GM12878 (cell line): ENCODE measurements at regions not wholly inside any gene's neighbourhood (a gene's known extent, or its start where the extent isn't known, plus 50 kb on each side); places are given as distances from the start of the nearest gene placed in this dataset.
"Not testable (repeated sequence)": the region's sequence is repeated elsewhere in the genome, so short reads cannot be mapped to it uniquely, and the experiment has no call there.

Experiments used
- POLR2A ChIP-seq: IDR thresholded peaks from 2 replicates; pipeline ENCODE4 v1.6.1; 2011; ENCODE audit warnings: low read depth, mild to moderate bottlenecking, low read length
- SIN3A ChIP-seq: IDR thresholded peaks from 2 replicates; pipeline ENCODE4 v1.6.1; 2012; ENCODE audit warnings: low read depth, low read length, improper control_type of control experiment
- TARDBP ChIP-seq: IDR thresholded peaks from 2 replicates; pipeline ENCODE4 v1.6.1; 2016; ENCODE audit warnings: borderline replicate concordance
- TF ChIP-seq, protein P1 (sequence below), 3 experiments: IDR thresholded peaks in 2 of 3; conservative IDR thresholded peaks in 1 of 3; 2 replicates each; pipeline ENCODE4 v1.5.1; 2011; ENCODE audit warnings: low read depth in 3 of 3, low read length in 3 of 3, mild to moderate bottlenecking in 3 of 3, control low read depth in 2 of 3, moderate library complexity in 2 of 3, inconsistent platforms in 1 of 3, mixed read lengths in 1 of 3; ENCODE audit not compliant: control insufficient read depth in 2 of 3, insufficient read depth in 1 of 3; ENCODE audit errors: extremely low read depth in 1 of 3
- TF ChIP-seq, protein P2 (sequence below): fragments of 450-650 bp; IDR thresholded peaks from 2 replicates; pipeline ENCODE4 v1.6.1; 2018; ENCODE audit warnings: borderline replicate concordance, mild to moderate bottlenecking; ENCODE audit not compliant: partially characterized antibody

DNA sequence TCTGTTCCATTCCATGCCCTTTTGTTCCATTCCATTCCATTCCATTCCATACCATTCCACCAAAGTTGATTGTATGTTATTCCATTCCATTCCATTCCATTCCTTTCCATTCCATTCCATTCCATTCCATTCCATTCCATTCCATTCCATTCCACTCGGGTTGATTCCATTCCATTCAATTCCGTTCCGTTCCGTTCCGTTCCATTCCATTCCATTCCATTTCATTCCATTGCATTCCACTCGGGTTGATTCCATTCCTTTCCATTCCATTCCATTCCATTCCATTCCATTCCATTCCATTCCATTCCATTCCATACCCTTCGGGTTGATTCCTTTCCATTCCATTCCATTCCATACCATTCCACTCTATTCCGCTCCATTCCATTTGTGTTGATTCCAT is 143.8 kb downstream of the CWH43 start:
- not testable (repeated sequence) for TF ChIP-seq TARDBP, POLR2A, SIN3A
- TF ChIP-seq, protein P1, sequence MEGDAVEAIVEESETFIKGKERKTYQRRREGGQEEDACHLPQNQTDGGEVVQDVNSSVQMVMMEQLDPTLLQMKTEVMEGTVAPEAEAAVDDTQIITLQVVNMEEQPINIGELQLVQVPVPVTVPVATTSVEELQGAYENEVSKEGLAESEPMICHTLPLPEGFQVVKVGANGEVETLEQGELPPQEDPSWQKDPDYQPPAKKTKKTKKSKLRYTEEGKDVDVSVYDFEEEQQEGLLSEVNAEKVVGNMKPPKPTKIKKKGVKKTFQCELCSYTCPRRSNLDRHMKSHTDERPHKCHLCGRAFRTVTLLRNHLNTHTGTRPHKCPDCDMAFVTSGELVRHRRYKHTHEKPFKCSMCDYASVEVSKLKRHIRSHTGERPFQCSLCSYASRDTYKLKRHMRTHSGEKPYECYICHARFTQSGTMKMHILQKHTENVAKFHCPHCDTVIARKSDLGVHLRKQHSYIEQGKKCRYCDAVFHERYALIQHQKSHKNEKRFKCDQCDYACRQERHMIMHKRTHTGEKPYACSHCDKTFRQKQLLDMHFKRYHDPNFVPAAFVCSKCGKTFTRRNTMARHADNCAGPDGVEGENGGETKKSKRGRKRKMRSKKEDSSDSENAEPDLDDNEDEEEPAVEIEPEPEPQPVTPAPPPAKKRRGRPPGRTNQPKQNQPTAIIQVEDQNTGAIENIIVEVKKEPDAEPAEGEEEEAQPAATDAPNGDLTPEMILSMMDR (IDR thresholded peaks at IDR 0.05 in 2 of 3, conservative IDR thresholded peaks at IDR 0.05 in 1 of 3; ENCODE audit: control insufficient read depth in 2 of 3, extremely low read depth in 1 of 3, insufficient read depth in 1 of 3, low read depth in 3 of 3, low read length in 3 of 3) = not testable (repeated sequence)
- TF ChIP-seq, protein P2, sequence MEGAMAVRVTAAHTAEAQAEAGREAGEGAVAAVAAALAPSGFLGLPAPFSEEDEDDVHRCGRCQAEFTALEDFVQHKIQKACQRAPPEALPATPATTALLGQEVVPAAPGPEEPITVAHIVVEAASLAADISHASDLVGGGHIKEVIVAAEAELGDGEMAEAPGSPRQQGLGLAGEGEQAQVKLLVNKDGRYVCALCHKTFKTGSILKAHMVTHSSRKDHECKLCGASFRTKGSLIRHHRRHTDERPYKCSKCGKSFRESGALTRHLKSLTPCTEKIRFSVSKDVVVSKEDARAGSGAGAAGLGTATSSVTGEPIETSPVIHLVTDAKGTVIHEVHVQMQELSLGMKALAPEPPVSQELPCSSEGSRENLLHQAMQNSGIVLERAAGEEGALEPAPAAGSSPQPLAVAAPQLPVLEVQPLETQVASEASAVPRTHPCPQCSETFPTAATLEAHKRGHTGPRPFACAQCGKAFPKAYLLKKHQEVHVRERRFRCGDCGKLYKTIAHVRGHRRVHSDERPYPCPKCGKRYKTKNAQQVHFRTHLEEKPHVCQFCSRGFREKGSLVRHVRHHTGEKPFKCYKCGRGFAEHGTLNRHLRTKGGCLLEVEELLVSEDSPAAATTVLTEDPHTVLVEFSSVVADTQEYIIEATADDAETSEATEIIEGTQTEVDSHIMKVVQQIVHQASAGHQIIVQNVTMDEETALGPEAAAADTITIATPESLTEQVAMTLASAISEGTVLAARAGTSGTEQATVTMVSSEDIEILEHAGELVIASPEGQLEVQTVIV = not testable (repeated sequence)
